PC-9 (cell line): ENCODE measurements at regions not wholly inside any gene's neighbourhood (a gene's known extent, or its start where the extent isn't known, plus 50 kb on each side); places are given as distances from the start of the nearest gene placed in this dataset.

Experiments used
- BruUV-seq: library from RNA; stranded (reverse); fragments of 400-500 nt; replicated peaks from 2 replicates; lab custom pipeline; 2021; lab: Mats Ljungman, UMichigan
- CTCF ChIA-PET: fragments of 300-600 bp; sonication (Branson Sonifier 250); formaldehyde crosslinking; loops from one replicate; lab custom pipeline; 2022; ENCODE audit warnings: antibody characterized with exemption; lab: Charles Lee
- POLR2A ChIA-PET: fragments of 300-600 bp; sonication (Branson Sonifier 250); formaldehyde crosslinking; loops from one replicate; lab custom pipeline; 2022; ENCODE audit warnings: antibody characterized with exemption; ENCODE audit not compliant: unreplicated experiment; lab: Charles Lee
- DNase-seq, 2 experiments: peaks; one replicate each; pipeline versions ENCODE4 v3.0.0 to v3.0.0-alpha.2; 2015 to 2022; ENCODE audit warnings: mixed read lengths in 1 of 2
- H2AFZ ChIP-seq: fragments of 200-600 bp; sonication (generic); 2 replicates; pipeline ENCODE4 v1.8.1; 2017; ENCODE audit warnings: antibody characterized with exemption
- H3F3A ChIP-seq: fragments of 200-600 bp; sonication (generic); 2 replicates; pipeline ENCODE4 v1.8.1; 2017; ENCODE audit warnings: antibody characterized with exemption, mild to moderate bottlenecking, low read depth; ENCODE audit not compliant: insufficient read depth
- H3K27ac ChIP-seq: fragments of 200-600 bp; sonication (generic); 2 replicates; pipeline ENCODE4 v1.6.1; 2016; ENCODE audit warnings: mixed run types
- H3K27me3 ChIP-seq: fragments of 200-600 bp; sonication (generic); 2 replicates; pipeline ENCODE4 v1.6.1; 2016; ENCODE audit warnings: low read depth, mixed run types; ENCODE audit not compliant: insufficient read depth
- H3K36me3 ChIP-seq: fragments of 200-600 bp; sonication (generic); 2 replicates; pipeline ENCODE4 v1.6.1; 2016; ENCODE audit warnings: low read depth, mixed run types
- H3K4me1 ChIP-seq: fragments of 200-600 bp; sonication (generic); replicated peaks from 2 replicates; pipeline ENCODE4 v1.6.1; 2016; ENCODE audit warnings: mixed run types; ENCODE audit not compliant: insufficient read depth
- H3K4me2 ChIP-seq: fragments of 200-600 bp; sonication (generic); 2 replicates; pipeline ENCODE4 v1.6.1; 2017; ENCODE audit warnings: mixed run types
- H3K4me3 ChIP-seq: fragments of 200-600 bp; sonication (generic); 2 replicates; pipeline ENCODE4 v1.6.1; 2016; ENCODE audit warnings: mixed run types
- H3K79me2 ChIP-seq: fragments of 200-600 bp; sonication (generic); 2 replicates; pipeline ENCODE4 v1.6.1; 2017; ENCODE audit warnings: low read depth, mixed run types
- H3K9me2 ChIP-seq: fragments of 200-600 bp; sonication (generic); 2 replicates; pipeline ENCODE4 v1.8.1; 2017; ENCODE audit warnings: mild to moderate bottlenecking; ENCODE audit not compliant: insufficient read depth
- H3K9me3 ChIP-seq: fragments of 200-600 bp; sonication (generic); 2 replicates; pipeline ENCODE4 v1.8.1; 2016; ENCODE audit warnings: low read depth; ENCODE audit not compliant: insufficient read depth
- H4K20me1 ChIP-seq: fragments of 200-600 bp; sonication (generic); 2 replicates; pipeline ENCODE4 v1.8.1; 2017; ENCODE audit not compliant: insufficient read depth
- CTCF ChIP-seq: fragments of 200-600 bp; sonication (generic); conservative IDR thresholded peaks from 2 replicates; pipeline ENCODE4 v1.6.1; 2017; ENCODE audit warnings: mixed run types, antibody characterized with exemption, mild to moderate bottlenecking, moderate library complexity
- EZH2 ChIP-seq: fragments of 200-600 bp; sonication (generic); IDR thresholded peaks from 2 replicates; pipeline ENCODE4 v1.8.0; 2017; ENCODE audit warnings: antibody characterized with exemption, low read depth
- intact Hi-C: fragments of 100-400 bp; cut with micrococcal nuclease; formaldehyde crosslinking; loops from one replicate; pipeline ENCODE4 v1.10.0; 2022; ENCODE audit not compliant: unreplicated experiment

GRCh38 chr13:52926971-52927370, 78.5 kb upstream of the PCDH8 start:
- TF ChIP-seq EZH2 (no peak), CTCF (no peak)
- no peak overlapping the region for H3K27ac ChIP-seq
- intact Hi-C loops: no loop called here

DNA sequence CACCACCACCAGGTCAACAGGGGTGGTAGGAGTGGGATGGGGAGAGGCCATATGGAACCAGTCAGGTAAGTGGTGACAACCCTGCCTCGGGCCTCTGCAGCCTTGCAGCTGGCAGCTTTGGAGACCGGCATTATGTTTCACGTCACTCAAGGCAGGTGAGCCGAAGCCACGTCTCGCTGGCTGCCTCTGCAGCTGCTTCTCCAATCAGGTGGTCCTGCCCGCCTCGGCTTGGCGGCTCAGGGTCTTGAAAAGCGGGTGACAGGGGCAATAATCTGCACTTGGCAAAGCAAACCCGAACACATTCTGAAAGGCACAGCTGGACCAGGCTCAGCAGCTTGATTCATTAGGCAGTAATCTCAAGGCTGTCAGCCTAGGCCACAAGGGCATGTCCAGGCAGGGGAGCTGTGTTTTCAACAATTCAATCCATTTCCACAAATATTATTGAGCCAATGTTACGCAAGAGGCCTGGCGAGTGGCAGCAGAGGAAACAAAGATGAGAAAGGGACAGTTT, 77.4 kb upstream of the PCDH8 start:
- no peak overlapping the region for H3K4me2 ChIP-seq
- no peak overlapping the region for H3K27ac ChIP-seq
- CTCF ChIA-PET: no interaction called here

More at GRCh38 chr13:52926971-52927370, 78.5 kb upstream of the PCDH8 start:
- Histone ChIP-seq H3K4me3 (no peak overlapping the region), H3K9me2 (no peaks in the 10 kb centered on the region), H4K20me1 (no peaks in the 10 kb centered on the region), H2AFZ (no peak overlapping the region), H3K36me3 (no peaks in the 10 kb centered on the region), H3K9me3 (no peaks in the 10 kb centered on the region), H3K4me1 (no peaks in the 10 kb centered on the region), H3K4me2 (no peak overlapping the region), H3F3A (no peaks in the 10 kb centered on the region), H3K27me3 (peaks cover 48% of the 10 kb centered on the region), H3K79me2 (no peaks in the 10 kb centered on the region)
- DNase-seq: no peak
- CTCF ChIA-PET: no interaction called here
- POLR2A ChIA-PET: no interaction called here
- BruUV-seq: no TSS peak

GRCh38 chr13:52925251-52925650, 76.8 kb upstream of the PCDH8 start:
- Histone ChIP-seq H3K27me3 (peaks cover 48% of the 10 kb centered on the region), H3K27ac (no peak overlapping the region), H4K20me1 (no peaks in the 10 kb centered on the region), H3K4me2 (no peak overlapping the region), H3K79me2 (no peaks in the 10 kb centered on the region), H3K9me2 (no peaks in the 10 kb centered on the region), H3F3A (no peaks in the 10 kb centered on the region), H3K4me3 (no peak overlapping the region), H3K4me1 (no peaks in the 10 kb centered on the region), H3K9me3 (no peaks in the 10 kb centered on the region), H2AFZ (no peak overlapping the region), H3K36me3 (no peaks in the 10 kb centered on the region)
- no peak for DNase-seq
- CTCF ChIA-PET: no interaction called here
- intact Hi-C loops: no loop called here
- POLR2A ChIA-PET: no interaction called here
- no TSS peak for BruUV-seq
- no peak for TF ChIP-seq CTCF
- no peak for TF ChIP-seq EZH2

More for the DNA sequence above, 77.4 kb upstream of the PCDH8 start:
- Histone ChIP-seq H3K9me2 (no peaks in the 10 kb centered on the region), H3K4me3 (no peak overlapping the region), H2AFZ (no peak overlapping the region), H3K27me3 (peaks cover 48% of the 10 kb centered on the region), H4K20me1 (no peaks in the 10 kb centered on the region), H3K4me1 (no peaks in the 10 kb centered on the region), H3K79me2 (no peaks in the 10 kb centered on the region), H3F3A (no peaks in the 10 kb centered on the region), H3K9me3 (no peaks in the 10 kb centered on the region), H3K36me3 (no peaks in the 10 kb centered on the region)
- no peak for DNase-seq
- no peak for TF ChIP-seq CTCF
- TF ChIP-seq EZH2: no peak
- POLR2A ChIA-PET: no interaction called here
- BruUV-seq: no TSS peak
- intact Hi-C loops: no loop called here
